Cardiac fibroblast (primary cell): ENCODE measurements at regions not wholly inside any gene's neighbourhood (a gene's known extent, or its start where the extent isn't known, plus 50 kb on each side); places are given as distances from the start of the nearest gene placed in this dataset.

ENCODE experiments used
- DNase-seq, 2 donors: peaks; one replicate each; pipeline versions ENCODE4 v3.0.0 to v3.0.0-alpha.2; 2010; ENCODE audit warnings: low read depth in 2 of 2
- H3K4me3 ChIP-seq, 2 donors: replicated peaks in 1 of 2; 1 replicate in 1 of 2; 2 replicates in 1 of 2; pipeline ENCODE4 v1.5.1; 2011; ENCODE audit warnings: low read depth in 2 of 2, low read length in 2 of 2, mild to moderate bottlenecking in 2 of 2, moderate library complexity in 1 of 2
- TF ChIP-seq, protein P1 (sequence below): IDR thresholded peaks from one replicate; pipeline ENCODE4 v1.5.1; 2011; ENCODE audit warnings: low read depth, mild to moderate bottlenecking, low read length, inconsistent platforms

DNA sequence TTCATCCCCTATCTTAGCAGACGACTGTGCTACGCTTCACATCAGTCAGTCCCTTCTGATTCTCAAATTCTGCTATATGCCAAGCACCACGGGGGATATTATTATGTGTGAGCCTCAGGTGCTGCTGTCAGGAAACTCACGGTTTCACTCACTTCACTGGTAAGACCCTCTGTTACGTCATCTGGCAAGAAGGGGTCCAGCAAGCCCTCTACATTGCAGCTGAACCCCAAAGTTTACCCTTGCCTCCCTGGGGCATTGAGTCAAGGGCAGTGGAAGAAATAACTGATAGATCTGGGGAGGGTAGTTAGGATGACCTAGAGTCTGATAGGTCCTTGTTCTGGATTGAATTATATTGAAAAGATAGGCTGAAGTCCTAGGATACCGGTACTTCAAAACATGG lies 237.4 kb downstream of the RRAGC start:
- no peak overlapping the region for H3K4me3 ChIP-seq
- TF ChIP-seq, protein P1, sequence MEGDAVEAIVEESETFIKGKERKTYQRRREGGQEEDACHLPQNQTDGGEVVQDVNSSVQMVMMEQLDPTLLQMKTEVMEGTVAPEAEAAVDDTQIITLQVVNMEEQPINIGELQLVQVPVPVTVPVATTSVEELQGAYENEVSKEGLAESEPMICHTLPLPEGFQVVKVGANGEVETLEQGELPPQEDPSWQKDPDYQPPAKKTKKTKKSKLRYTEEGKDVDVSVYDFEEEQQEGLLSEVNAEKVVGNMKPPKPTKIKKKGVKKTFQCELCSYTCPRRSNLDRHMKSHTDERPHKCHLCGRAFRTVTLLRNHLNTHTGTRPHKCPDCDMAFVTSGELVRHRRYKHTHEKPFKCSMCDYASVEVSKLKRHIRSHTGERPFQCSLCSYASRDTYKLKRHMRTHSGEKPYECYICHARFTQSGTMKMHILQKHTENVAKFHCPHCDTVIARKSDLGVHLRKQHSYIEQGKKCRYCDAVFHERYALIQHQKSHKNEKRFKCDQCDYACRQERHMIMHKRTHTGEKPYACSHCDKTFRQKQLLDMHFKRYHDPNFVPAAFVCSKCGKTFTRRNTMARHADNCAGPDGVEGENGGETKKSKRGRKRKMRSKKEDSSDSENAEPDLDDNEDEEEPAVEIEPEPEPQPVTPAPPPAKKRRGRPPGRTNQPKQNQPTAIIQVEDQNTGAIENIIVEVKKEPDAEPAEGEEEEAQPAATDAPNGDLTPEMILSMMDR: no peak
- no peak for DNase-seq

DNA sequence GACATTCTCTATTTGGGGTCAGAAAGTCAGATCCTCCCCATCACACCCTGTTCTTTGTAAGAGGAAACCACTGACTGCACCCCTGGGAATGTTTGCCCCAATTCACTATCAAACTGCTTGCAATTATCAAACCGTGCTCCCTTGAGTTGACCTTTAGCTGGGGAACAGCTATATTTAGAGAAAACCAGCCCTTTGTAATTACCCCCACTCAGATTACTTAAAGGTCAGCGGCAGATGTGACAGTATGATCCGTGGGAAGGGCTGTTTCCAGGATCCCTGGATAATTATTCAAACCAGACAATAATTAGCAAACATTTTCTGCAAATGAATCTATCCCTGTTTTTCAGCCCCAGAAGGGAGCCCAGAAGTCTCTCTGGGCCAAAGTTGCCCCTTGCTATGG lies 242.7 kb downstream of the RRAGC start:
- no peak overlapping the region for H3K4me3 ChIP-seq
- TF ChIP-seq, protein P1: no peak
- DNase-seq: no peak

DNA sequence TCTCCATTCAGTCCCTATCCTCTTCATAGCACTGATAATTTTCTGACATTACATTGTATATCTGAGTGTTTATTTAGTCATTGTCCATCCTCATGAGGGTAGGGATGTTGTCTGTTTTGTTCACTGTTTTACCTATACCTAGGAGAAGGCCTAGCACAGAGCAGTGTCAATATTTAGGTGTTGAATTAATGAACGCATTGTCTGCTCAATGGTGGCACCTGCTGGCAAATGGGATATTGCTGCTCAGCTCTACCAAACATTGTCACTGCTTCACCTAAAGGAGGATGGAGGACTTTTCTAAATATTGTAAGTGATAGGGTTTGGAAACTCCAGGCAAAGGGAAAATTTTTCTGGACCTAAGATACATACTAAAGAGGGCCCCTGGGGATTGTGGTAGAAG lies 243.9 kb downstream of the RRAGC start:
- no peak for DNase-seq
- H3K4me3 ChIP-seq: no peak overlapping the region
- TF ChIP-seq, protein P1: no peak

DNA sequence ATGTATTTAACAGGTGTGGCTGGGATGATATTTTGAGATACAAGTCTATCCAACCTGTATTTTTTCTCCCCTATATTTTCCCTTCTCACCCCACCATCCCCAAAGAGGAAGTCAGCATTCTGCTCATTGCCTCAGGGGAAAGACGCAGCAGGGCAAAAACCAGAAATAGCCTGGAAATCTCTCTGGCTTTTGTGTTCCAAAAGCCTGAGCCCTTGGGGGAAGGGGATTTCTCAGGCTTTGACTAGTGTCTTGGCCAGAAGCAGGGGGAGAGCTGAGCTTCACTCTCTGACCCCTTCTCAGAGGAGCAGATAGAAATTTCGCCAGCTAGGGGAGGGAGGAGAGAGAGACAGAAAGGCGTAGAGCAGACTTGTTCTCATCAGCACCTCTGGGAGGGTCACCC lies 244.7 kb downstream of the RRAGC start:
- TF ChIP-seq, protein P1: no peak
- no peak for DNase-seq
- H3K4me3 ChIP-seq: no peak overlapping the region

DNA sequence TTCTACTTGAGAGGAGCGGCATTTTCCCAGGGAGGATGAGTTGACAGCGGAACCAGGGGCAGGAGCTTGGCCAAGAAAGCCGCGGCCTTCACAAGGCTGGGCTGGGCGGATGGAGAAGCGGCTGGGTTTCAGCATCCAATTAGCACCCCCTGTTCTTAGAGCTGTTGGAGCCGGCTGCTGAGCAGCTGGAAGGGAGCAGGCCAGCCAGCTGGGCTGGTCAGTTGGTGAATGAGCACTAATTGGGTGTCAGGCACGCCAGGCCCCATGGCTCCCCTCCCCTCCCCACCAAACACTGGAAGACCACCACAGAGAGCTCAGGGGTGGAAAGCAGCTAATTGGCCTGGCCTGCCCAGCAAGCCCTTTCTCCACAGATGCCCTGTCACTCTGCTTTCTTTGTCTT lies 245.6 kb downstream of the RRAGC start:
- DNase-seq: no peak
- TF ChIP-seq, protein P1: no peak
- H3K4me3 ChIP-seq: no peak overlapping the region

DNA sequence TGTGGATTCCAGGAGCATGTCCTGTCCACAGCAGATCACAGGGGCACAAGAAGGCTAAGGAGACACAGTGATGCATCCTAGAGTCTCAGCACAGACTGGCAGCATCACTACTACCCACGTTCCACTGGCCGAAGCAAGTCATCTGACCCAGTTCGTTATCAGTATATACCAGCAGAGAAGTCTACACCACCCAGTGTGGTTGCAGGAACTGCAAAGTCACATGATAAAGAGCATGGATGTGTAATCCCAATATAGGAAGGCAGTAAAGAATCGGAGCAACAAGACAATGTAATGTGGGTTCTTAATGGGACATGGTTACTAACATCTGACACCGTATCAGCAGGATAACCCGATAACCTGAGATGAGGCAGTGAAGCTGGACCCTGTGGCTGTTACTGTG lies 246.6 kb downstream of the RRAGC start:
- H3K4me3 ChIP-seq: no peak overlapping the region
- DNase-seq: no peak
- TF ChIP-seq, protein P1: no peak

DNA sequence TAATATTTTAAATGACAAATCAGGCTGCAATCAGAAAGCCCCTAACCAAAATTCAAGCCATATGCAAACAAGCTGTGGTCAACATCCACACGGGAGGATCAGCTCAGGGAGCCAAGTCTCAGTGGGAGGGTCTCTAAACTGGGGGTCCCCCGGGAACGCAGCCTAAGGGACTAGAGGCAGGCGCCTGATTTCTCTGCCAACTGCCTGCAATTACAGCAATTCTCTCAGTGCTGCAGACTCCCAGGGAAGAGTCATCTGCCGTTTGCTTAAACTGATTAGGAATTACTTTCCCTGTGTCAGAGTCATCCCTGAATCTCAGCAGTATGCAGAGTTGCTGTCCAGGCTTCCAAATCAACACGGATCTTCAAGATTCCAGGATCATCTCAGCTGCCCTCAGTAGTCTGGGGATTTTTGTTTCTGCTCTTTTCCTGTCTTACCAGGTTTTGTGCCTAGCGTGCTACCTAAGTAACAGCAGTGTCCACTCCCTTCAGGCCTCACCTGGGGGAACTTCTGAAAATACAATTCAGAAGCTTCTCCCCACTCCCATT lies 247.8 kb downstream of the RRAGC start:
- no peak for DNase-seq
- H3K4me3 ChIP-seq: no peak overlapping the region
- TF ChIP-seq, protein P1: no peak
